ENCODE measurements at regions not wholly inside any gene's neighbourhood (a gene's known extent, or its start where the extent isn't known, plus 50 kb on each side); places are given as distances from the start of the nearest gene placed in this dataset.
"Not testable (repeated sequence)": the region's sequence is repeated elsewhere in the genome, so short reads cannot be mapped to it uniquely, and the experiment has no call there.

DNA sequence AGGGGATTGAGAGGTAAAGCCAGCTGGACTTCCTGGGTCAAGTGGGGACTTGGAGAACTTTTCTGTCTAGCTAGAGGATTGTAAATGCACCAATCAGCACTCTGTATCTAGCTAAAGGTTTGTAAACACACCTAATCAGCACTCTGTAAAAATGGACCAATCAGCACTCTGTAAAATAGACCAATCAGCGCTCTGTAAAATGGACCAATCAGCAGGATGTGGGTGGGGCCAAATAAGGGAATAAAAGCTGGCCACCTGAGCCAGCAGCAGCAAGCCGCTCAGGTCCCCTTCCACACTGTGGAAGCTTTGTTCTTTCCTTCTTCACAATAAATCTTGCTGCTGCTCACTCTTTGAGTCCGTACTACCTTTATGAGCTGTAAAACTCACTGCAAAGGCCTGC, 87.7 kb downstream of the COPRS start:
- H3K36me3 ChIP-seq (ENCODE audit: control insufficient read depth, insufficient read depth, low read length); H3K4me1 ChIP-seq (ENCODE audit: control insufficient read depth, insufficient read depth, low read length); H3K4me3 ChIP-seq (ENCODE audit: low read length); H3K9ac ChIP-seq (ENCODE audit: low read length); H3K27ac ChIP-seq (ENCODE audit: low read depth, low read length); H3K27me3 ChIP-seq (ENCODE audit: control insufficient read depth, insufficient read depth, low read length): not testable (repeated sequence)

DNA sequence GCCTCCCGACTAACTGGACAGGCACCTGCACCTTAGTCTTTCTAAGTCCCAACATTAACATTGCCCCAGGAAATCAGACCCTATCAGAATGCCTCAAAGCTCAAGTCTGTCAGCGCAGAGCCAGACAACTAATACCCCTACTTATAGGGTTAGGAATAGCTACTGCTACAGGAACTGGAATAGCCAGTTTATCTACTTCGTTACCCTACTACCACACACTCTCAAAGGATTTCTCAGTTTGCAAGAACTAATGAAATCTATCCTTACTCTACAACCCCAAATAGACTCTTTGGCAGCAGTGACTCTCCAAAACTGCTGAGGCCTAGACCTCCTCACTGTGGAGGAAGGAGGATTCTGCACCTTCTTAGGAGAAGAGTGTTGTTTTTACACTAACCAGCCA, 88.5 kb downstream of the COPRS start:
- not testable (repeated sequence) for H3K27me3 ChIP-seq (ENCODE audit: control insufficient read depth, insufficient read depth, low read length); H3K27ac ChIP-seq (ENCODE audit: low read depth, low read length); H3K9ac ChIP-seq (ENCODE audit: low read length); H3K4me3 ChIP-seq (ENCODE audit: low read length); H3K36me3 ChIP-seq (ENCODE audit: control insufficient read depth, insufficient read depth, low read length); H3K4me1 ChIP-seq (ENCODE audit: control insufficient read depth, insufficient read depth, low read length)

DNA sequence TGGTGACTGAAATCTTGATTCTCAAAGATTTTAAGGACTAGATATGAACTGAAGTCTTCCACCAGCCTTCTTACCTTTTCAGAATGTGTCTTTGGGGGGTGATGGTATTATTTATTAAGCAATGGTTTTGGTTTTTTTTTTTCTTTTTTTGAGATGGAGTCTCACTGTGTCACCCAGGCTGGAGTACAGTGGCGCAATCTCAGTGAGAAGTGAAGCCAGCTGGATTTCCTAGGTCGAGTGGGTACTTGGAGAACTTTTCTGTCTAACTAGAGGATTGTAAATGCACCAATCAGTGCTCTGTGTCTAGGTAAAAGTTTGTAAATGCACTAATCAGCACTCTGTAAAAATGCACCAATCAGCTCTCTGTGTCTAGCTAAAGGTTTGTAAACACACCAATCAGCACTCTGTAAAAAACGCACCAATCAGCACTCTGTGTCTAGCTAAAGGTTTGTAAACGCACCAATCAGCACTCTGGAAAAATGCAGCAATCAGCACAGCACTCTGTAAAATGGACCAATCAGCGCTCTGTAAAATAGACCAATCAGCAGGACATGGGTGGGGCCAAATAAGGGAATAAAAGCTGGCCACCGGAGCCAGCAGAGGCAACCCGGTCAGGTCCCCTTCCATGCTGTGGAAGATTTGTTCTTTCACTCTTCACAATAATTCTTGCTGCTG, 97.1 kb downstream of the COPRS start:
- H3K4me1 ChIP-seq (ENCODE audit: control insufficient read depth, insufficient read depth, low read length); H3K4me3 ChIP-seq (ENCODE audit: low read length); H3K27ac ChIP-seq (ENCODE audit: low read depth, low read length); H3K27me3 ChIP-seq (ENCODE audit: control insufficient read depth, insufficient read depth, low read length); H3K36me3 ChIP-seq (ENCODE audit: control insufficient read depth, insufficient read depth, low read length); H3K9ac ChIP-seq (ENCODE audit: low read length): not testable (repeated sequence)

DNA sequence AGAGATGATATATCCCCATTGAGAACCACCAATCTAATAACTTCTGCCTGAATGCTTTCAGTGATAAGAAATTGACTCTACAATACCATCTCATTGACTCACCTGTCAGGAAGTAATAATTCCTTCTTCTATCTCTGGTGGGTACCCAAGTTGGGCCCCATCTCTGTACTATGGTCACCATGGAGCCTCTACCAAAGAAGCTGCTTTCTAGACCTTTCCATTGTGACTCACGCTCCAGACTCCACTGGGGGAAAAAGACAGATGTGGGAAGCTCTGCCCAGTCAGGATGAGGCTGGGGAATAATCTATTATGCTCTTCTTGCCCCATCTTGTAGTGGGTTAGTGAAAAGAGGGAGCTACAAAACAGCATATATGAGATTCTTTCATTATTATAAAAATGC, 100.4 kb downstream of the COPRS start:
- Histone ChIP-seq H3K9ac (ENCODE audit: low read length) (no peak overlapping the region), H3K27me3 (ENCODE audit: control insufficient read depth, insufficient read depth, low read length) (no peaks in the 10 kb centered on the region), H3K4me3 (ENCODE audit: low read length) (no peak overlapping the region), H3K4me1 (ENCODE audit: control insufficient read depth, insufficient read depth, low read length) (no peaks in the 10 kb centered on the region), H3K36me3 (ENCODE audit: control insufficient read depth, insufficient read depth, low read length) (no peaks in the 10 kb centered on the region), H3K27ac (ENCODE audit: low read depth, low read length) (no peak overlapping the region)

DNA sequence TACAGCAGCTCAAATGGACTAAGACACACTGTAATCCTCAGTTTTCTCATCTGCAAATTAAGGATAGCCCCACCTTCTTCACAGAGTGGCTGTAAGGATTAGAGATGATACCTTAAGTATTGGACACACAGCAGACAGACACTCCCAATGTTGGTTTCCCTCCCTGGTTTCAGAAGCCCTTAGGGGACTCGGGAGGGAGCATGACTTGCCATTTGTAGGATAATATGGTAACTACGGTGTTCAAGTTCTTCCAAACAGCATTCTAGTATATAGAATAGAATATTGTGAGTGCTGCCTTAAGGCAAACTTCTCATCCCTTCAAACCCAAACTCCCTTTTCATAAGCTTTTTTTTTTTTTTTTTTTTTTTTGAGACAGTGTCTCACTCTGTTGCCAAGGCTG, 101.9 kb downstream of the COPRS start:
- no peaks in the 10 kb centered on the region for H3K4me1 ChIP-seq (ENCODE audit: control insufficient read depth, insufficient read depth, low read length)
- H3K27me3 ChIP-seq (ENCODE audit: control insufficient read depth, insufficient read depth, low read length): no peaks in the 10 kb centered on the region
- H3K36me3 ChIP-seq (ENCODE audit: control insufficient read depth, insufficient read depth, low read length): no peaks in the 10 kb centered on the region
- H3K27ac ChIP-seq (ENCODE audit: low read depth, low read length): no peak overlapping the region
- H3K9ac ChIP-seq (ENCODE audit: low read length): no peak overlapping the region
- H3K4me3 ChIP-seq (ENCODE audit: low read length): no peak overlapping the region

DNA sequence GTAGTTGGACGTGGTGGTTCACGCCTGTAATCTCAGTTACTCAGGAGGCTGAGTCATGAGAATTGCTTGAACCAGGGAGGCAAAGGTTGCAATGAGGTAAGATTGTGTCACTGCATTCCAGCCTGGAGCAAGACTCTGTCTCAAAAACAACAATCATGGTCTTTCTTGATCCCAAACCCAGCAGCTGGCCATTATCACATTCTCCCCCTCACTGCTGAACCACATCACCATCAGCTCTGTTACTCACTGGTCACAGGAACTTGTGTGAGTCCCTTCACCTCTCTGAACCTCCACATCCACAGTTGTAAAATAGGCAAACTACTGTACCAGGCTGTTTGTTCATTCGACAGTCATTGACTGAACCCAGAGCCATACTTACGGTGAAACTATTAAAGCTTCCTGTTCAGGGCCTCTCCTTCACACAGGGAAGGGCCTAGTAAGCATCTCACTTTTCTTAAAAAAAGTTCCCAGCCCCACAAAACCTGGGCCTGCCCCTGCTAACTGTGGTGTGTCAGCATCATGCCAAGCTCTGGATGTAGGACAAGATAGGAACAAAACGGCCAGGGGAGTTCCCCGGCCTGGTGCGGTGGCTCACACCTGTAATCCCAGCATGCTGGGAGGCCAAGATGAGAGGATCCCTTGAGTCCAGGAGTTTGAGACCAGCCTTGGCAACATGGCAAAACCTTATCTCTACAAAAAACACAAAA, 104.7 kb downstream of the COPRS start:
- no peak overlapping the region for H3K27ac ChIP-seq (ENCODE audit: low read depth, low read length)

DNA sequence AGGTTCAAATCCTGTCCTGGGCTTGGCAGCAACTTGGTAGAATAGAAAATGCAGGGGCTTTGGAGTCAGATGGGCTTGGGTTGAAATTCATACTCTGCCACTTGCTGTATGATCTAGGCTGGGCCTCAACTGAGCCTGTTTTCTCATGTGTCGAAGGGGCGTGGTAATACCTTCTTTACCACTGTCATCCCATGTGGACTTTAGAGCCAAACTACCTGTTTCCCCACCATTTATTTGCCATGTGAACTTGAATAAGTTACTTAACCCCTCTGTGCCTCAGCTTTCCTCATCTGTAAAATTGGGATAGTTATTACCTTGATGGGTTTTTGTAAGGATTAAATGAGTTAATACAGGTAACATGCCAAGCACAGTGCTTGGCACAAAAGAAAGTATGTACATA, 106.0 kb downstream of the COPRS start:
- Histone ChIP-seq H3K36me3 (ENCODE audit: control insufficient read depth, insufficient read depth, low read length) (no peaks in the 10 kb centered on the region), H3K27ac (ENCODE audit: low read depth, low read length) (no peak overlapping the region), H3K4me1 (ENCODE audit: control insufficient read depth, insufficient read depth, low read length) (no peaks in the 10 kb centered on the region), H3K9ac (ENCODE audit: low read length) (no peak overlapping the region), H3K27me3 (ENCODE audit: control insufficient read depth, insufficient read depth, low read length) (no peaks in the 10 kb centered on the region), H3K4me3 (ENCODE audit: low read length) (no peak overlapping the region)

More for the DNA sequence above, 104.7 kb downstream of the COPRS start:
- no peaks in the 10 kb centered on the region for H3K27me3 ChIP-seq (ENCODE audit: control insufficient read depth, insufficient read depth, low read length)
- H3K4me1 ChIP-seq (ENCODE audit: control insufficient read depth, insufficient read depth, low read length): no peaks in the 10 kb centered on the region
- no peak overlapping the region for H3K9ac ChIP-seq (ENCODE audit: low read length)
- no peak overlapping the region for H3K4me3 ChIP-seq (ENCODE audit: low read length)
- no peaks in the 10 kb centered on the region for H3K36me3 ChIP-seq (ENCODE audit: control insufficient read depth, insufficient read depth, low read length)

DNA sequence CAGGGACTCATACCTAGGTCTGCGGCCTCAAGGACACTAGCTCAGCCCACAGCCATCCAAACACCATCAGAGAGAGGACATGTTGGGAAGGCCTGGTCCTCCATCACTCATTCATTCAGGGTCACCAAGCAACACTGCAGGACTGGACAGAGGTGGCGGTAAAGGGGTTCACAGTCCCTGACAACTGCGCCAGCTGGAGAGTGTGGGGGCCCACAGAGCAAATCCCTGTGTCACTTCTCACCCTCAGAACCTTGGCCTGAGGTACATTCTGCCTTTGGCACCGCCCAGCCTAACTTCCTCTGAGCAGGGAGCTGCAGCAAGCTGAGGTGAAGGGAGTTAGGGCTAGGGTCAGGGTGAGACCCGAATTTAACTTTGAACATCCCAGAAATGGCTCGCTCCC, 106.5 kb downstream of the COPRS start:
- Histone ChIP-seq H3K4me1 (ENCODE audit: control insufficient read depth, insufficient read depth, low read length) (no peaks in the 10 kb centered on the region), H3K27ac (ENCODE audit: low read depth, low read length) (no peak overlapping the region), H3K4me3 (ENCODE audit: low read length) (no peak overlapping the region), H3K36me3 (ENCODE audit: control insufficient read depth, insufficient read depth, low read length) (no peaks in the 10 kb centered on the region), H3K9ac (ENCODE audit: low read length) (no peak overlapping the region), H3K27me3 (ENCODE audit: control insufficient read depth, insufficient read depth, low read length) (no peaks in the 10 kb centered on the region)

DNA sequence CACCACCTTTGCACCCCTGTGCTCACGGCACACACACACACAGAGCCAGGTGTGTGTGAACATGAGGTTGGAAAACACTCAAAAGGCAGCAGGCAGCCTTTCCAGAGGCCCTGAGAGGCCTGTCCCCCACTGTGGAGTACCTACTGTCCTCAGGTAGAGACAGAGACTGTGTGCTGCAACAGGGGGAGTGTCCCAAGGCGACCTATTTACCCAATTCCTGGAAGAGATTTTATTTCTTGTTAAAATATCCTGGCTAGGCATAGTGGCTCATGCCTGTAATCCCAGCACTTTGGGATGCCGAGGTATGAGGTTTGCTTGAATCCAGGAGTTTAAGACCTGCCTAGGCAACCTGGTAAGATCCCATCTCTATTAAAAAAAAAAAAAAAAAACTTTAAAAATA, 108.5 kb downstream of the COPRS start:
- Histone ChIP-seq H3K27me3 (ENCODE audit: control insufficient read depth, insufficient read depth, low read length) (no peaks in the 10 kb centered on the region), H3K4me1 (ENCODE audit: control insufficient read depth, insufficient read depth, low read length) (peaks cover 5% of the 10 kb centered on the region), H3K27ac (ENCODE audit: low read depth, low read length) (no peak overlapping the region), H3K9ac (ENCODE audit: low read length) (no peak overlapping the region), H3K4me3 (ENCODE audit: low read length) (no peak overlapping the region), H3K36me3 (ENCODE audit: control insufficient read depth, insufficient read depth, low read length) (no peaks in the 10 kb centered on the region)

DNA sequence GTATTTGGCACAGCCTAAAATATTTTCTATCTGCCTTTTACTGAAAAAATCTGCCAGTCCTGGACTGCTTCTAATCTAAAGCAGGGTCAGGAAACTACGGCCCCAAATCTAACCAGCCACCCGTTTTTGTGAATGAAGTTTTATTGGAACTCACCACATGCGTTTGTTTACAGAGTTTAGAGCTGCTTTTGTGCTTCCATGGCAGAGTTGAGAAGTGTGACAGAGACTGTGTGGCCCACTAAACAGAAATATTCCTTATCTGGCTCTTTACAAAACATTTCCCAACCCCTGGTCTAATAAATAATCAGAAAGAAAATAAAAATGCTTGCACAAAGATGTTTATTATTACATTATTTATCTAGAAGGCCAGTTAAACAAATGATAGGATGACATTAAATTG, 110.2 kb downstream of the COPRS start:
- Histone ChIP-seq H3K4me1 (ENCODE audit: control insufficient read depth, insufficient read depth, low read length) (peaks cover 16% of the 10 kb centered on the region), H3K36me3 (ENCODE audit: control insufficient read depth, insufficient read depth, low read length) (no peaks in the 10 kb centered on the region), H3K4me3 (ENCODE audit: low read length) (no peak overlapping the region), H3K9ac (ENCODE audit: low read length) (no peak overlapping the region), H3K27ac (ENCODE audit: low read depth, low read length) (no peak overlapping the region), H3K27me3 (ENCODE audit: control insufficient read depth, insufficient read depth, low read length) (no peaks in the 10 kb centered on the region)

DNA sequence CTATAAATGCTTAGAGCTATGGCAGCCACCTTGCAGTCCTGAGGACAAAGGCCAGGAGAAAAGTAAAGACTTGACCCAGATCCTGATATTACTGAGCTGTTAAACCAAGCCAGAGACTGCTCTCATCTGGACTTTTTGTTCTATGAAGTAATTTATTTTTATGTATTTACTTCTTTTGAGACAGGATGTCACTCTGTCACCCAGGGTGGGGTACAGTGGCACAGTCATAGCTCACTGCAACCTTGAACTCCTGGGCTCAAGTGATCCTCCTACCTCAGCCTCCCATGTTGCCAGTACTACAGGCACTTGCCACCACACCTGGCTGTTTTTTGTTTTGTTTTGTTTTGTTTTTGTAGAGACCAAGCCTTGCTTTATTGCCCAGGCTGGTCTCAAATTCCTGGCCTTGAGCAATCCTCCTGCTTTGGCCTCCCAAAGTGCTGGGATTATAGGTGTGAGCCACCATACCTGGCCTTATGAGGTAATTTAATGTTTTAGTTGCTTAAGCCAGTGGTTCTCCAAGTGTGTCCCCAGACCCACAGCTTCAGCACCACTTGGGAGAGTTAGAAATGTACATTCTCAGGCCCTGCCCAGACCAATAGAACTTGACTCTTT, 112.1 kb downstream of the COPRS start:
- Histone ChIP-seq H3K27ac (ENCODE audit: low read depth, low read length) (no peak overlapping the region), H3K4me1 (ENCODE audit: control insufficient read depth, insufficient read depth, low read length) (peaks cover 19% of the 10 kb centered on the region), H3K27me3 (ENCODE audit: control insufficient read depth, insufficient read depth, low read length) (no peaks in the 10 kb centered on the region), H3K9ac (ENCODE audit: low read length) (no peak overlapping the region), H3K4me3 (ENCODE audit: low read length) (no peak overlapping the region), H3K36me3 (ENCODE audit: control insufficient read depth, insufficient read depth, low read length) (no peaks in the 10 kb centered on the region)

DNA sequence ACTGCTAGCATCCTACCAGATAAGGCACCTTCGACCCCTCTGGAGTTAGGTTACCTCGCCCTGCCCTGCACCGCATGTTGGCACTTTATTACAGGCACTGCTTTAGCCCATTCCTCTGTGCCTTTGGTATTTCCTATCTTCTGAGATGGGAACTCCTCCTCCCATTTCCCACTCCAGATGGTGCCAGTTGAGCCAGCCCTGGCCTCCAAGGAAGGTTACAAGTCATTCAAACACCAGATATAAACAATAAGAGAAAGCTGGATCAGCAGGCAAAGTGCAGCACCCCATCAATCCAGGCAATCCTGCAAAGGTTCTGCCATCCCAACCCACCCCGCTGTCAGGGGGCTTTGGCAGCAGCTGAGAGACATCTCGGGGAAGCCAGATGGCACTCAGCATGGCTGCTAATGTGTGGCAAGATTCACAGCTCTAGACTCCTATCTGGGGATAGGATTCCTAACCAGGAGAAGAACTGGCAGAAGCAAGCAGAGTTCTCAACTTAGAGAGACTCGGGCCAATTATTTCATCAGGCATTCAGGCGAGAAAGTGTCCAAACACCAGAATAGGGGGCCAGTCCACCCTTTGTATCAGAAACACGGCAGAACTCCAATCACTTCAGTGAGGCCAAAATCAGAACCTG, 113.0 kb downstream of the COPRS start:
- H3K4me3 ChIP-seq (ENCODE audit: low read length): no peak overlapping the region
- H3K36me3 ChIP-seq (ENCODE audit: control insufficient read depth, insufficient read depth, low read length): no peaks in the 10 kb centered on the region
- peaks cover 22% of the 10 kb centered on the region for H3K4me1 ChIP-seq (ENCODE audit: control insufficient read depth, insufficient read depth, low read length)
- H3K27ac ChIP-seq (ENCODE audit: low read depth, low read length): no peak overlapping the region
- H3K9ac ChIP-seq (ENCODE audit: low read length): no peak overlapping the region
- no peaks in the 10 kb centered on the region for H3K27me3 ChIP-seq (ENCODE audit: control insufficient read depth, insufficient read depth, low read length)

Data from rectal smooth muscle tissue (tissue), 1 donor.